ENCODE measurements at regions not wholly inside any gene's neighbourhood (a gene's known extent, or its start where the extent isn't known, plus 50 kb on each side); places are given as distances from the start of the nearest gene placed in this dataset.

DNA sequence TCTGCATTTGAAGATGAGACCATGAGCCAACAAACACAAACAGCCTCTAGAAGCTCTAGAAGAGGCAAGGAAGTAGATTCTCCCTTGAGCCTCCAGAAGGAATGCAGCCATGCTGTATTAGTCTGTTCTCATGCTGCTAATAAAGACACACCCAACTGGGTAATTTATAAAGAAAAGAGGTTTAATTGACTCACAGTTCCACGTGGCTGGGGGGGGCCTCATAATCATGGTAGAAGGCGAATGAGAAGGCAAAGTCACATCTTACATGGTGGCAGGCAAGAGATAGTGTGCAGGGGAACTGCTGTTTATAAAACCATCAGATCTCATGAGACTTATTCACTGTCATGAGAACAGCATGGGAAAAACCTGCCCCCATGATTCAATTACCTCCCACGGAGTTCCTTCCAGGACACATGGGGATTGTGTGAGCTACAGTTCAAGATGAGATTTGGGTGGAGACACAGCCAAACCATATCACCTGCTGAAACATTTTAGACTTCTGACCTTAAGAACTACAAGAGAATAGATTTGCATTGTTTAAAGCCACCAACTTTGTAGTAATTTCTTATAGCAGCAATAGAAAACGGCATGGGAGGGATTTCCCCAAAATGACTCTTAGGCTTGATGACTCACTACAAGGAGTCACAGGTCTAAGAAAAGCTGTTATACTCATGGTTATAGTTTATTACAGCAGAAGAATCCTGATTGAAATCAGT, 284.4 kb upstream of the SFRP2 start:
- Mint-ChIP-seq H3K9me3 (no peaks in the 10 kb centered on the region), H3K4me3 (no peak overlapping the region), H3K27ac (no peak overlapping the region), H3K36me3 (ENCODE audit: low read depth) (no peaks in the 10 kb centered on the region), H3K4me1 (no peaks in the 10 kb centered on the region), H3K27me3 (peaks cover 7% of the 10 kb centered on the region)
- ATAC-seq (replicated peaks) = peak; percentile 93

DNA sequence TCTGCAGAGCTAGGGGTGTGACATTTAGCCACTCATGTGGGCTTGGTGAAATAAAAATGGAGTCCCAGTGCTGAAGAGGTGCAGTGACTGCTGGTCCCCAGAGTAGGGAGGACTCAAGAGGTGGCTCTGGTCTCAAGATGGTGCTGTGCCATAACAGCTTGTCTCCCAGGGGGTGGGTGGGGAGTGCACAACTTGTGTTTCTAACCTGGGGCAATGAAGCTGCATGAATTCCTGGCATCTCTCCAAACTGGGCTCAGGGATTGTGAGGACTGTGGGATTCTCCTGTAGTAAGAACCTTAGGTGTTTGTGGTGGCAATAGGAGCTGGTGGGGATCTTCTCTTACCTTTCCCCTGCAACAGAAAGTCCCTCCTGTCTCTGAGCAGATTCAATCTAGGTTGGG, 278.9 kb upstream of the SFRP2 start:
- Mint-ChIP-seq H3K4me3 (no peak overlapping the region), H3K27ac (no peak overlapping the region)

DNA sequence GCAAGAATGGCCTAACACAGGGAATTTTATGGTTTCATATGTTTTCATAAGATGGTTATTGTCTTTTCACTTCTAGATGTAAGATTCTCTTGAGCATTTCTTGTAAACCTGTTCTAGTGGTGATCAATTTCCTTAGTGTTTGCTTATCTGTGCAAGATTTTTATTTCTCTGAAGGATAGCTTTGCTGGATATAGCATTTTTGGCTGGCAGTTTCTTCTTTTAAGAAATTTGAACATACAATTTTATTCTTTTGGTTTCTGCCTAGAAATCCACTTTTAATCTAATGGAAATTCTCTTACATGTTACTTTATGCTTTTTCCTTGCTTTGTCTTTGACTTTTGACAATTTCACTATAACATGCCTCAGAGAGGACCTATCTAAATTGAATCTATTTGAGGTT, 276.5 kb upstream of the SFRP2 start:
- ATAC-seq (replicated peaks) = no peak
- Mint-ChIP-seq H3K9me3 (peaks cover 16% of the 10 kb centered on the region), H3K4me3 (no peak overlapping the region), H3K36me3 (ENCODE audit: low read depth) (no peaks in the 10 kb centered on the region), H3K4me1 (no peaks in the 10 kb centered on the region), H3K27ac (no peak overlapping the region), H3K27me3 (peaks cover 5% of the 10 kb centered on the region)

More for the DNA sequence above, 278.9 kb upstream of the SFRP2 start:
- H3K36me3 Mint-ChIP-seq (ENCODE audit: low read depth) = no peaks in the 10 kb centered on the region
- no peak for ATAC-seq (replicated peaks)
- H3K27me3 Mint-ChIP-seq = peaks cover 5% of the 10 kb centered on the region
- H3K9me3 Mint-ChIP-seq = peaks cover 16% of the 10 kb centered on the region
- no peaks in the 10 kb centered on the region for H3K4me1 Mint-ChIP-seq

DNA sequence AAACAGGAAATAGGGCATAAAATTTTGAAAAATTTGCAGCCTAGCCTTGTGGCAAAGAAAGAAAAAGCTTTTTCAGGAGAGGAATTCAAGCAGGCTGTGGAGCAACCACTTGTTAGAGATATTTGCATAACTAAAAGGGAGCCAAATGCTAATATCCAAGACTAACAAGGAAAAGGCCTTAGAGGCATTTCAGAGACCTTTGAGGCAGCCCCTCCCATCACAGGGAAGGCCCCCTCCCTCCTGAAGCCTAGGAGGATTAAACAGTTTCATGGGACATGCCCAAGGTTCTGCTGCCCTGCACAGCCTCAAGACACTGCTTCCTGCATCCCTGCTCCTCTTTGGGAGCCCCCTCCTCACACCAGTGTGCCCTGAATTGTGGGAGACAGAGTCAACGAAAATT, 275.4 kb upstream of the SFRP2 start:
- Mint-ChIP-seq H3K4me3 (no peak overlapping the region), H3K9me3 (peaks cover 16% of the 10 kb centered on the region)

DNA sequence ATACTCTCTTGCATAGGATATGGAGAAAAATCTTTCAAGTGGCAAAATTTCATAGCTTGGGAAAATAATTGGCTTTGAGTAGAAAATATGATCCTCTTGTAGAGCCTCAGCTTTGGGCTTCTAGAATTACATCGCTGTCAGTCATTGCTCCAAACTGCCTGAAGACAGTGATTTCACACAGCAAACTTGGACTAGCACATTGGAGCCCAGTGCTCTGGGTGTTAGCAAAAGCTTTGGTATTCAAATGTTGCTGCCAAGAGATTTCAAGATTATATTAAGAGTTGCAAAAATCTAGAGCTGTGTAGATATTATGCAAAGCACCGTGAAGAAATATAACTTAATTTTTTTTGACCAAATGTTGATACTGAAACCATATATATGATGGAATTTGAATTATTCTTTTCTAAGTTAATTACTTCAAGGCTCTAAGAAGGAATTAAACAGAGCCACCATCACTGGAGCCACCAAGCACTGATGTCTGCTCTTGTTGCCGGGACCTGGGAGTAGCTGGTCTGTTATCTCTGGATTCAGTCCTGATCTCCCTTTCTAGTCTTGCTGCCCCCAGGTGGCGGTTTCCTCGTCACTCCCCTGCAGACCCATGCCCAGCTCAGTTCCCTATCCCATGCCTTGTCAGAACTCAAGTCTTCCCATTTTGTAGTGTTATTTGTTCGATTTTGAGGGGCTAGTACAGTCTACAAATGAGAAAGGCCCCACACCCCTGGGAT, 260.7 kb upstream of the SFRP2 start:
- Mint-ChIP-seq H3K36me3 (ENCODE audit: low read depth) (no peaks in the 10 kb centered on the region), H3K27me3 (peaks cover 4% of the 10 kb centered on the region), H3K9me3 (peaks cover 10% of the 10 kb centered on the region), H3K4me1 (no peaks in the 10 kb centered on the region), H3K4me3 (no peak overlapping the region), H3K27ac (no peak overlapping the region)
- ATAC-seq (replicated peaks) = no peak

More for the DNA sequence above, 275.4 kb upstream of the SFRP2 start:
- H3K27ac Mint-ChIP-seq = no peak overlapping the region
- no peak for ATAC-seq (replicated peaks)
- no peaks in the 10 kb centered on the region for H3K36me3 Mint-ChIP-seq (ENCODE audit: low read depth)
- H3K27me3 Mint-ChIP-seq = peaks cover 5% of the 10 kb centered on the region
- no peaks in the 10 kb centered on the region for H3K4me1 Mint-ChIP-seq

DNA sequence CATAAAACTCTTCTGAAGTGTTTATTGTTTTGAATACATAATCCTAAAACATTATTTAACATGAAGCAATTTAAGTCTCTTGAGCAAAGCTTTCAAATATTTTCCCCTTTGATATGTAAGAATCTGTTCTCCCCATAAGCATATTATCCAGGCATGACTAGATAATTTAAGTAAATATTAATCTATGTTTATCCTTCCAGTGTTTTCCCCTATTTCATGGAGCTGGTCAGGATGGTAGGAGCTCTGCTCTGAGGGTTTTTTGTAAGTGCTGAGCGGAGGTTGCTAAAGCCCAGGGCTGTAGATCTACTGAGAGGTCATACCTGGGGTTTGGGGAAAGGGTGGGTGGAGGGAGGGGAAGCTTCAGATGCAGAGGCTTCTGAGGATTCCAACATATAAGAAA, 258.9 kb upstream of the SFRP2 start:
- ATAC-seq (replicated peaks) = no peak
- Mint-ChIP-seq H3K27me3 (no peaks in the 10 kb centered on the region), H3K4me3 (no peak overlapping the region), H3K4me1 (no peaks in the 10 kb centered on the region), H3K9me3 (no peaks in the 10 kb centered on the region), H3K36me3 (ENCODE audit: low read depth) (no peaks in the 10 kb centered on the region), H3K27ac (no peak overlapping the region)

DNA sequence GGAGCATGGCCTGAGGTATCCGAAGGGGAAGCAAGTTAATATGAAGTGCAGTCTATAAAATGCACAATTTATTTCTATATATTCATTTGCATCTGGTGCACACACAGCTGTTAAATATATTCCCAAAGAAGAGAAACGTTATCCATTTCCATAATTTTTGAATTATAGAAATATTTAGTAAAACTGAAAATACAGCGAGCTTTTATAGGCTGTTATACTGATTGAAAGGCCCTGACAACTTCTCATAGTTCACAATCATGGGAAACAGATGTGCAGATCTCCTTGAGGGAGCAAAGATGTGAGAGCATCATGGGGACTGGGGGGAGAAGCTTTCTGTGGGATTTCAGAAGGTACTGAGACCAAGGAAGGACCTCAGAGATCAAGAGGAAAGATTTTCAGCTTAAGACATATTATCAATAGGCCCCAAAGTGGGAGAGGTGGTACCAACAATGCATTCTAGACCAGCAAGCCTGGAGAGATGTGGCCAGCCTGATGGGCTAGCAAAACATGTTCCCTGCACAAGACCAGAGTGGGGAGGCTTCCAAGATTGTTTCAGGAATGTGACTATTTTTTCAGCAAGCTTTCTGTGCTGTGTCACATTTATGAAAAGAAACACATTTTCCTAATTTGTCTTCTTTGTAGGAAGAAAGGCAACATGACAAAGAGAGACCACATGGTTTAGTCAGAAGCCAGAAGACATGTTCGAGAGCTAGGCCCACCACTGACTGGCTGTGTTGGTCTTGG, 256.0 kb upstream of the SFRP2 start:
- no peaks in the 10 kb centered on the region for H3K36me3 Mint-ChIP-seq (ENCODE audit: low read depth)
- no peak for ATAC-seq (replicated peaks)
- H3K4me1 Mint-ChIP-seq = no peaks in the 10 kb centered on the region
- H3K27me3 Mint-ChIP-seq = peaks cover 7% of the 10 kb centered on the region
- H3K4me3 Mint-ChIP-seq = no peak overlapping the region
- H3K27ac Mint-ChIP-seq = no peak overlapping the region
- H3K9me3 Mint-ChIP-seq = no peaks in the 10 kb centered on the region

DNA sequence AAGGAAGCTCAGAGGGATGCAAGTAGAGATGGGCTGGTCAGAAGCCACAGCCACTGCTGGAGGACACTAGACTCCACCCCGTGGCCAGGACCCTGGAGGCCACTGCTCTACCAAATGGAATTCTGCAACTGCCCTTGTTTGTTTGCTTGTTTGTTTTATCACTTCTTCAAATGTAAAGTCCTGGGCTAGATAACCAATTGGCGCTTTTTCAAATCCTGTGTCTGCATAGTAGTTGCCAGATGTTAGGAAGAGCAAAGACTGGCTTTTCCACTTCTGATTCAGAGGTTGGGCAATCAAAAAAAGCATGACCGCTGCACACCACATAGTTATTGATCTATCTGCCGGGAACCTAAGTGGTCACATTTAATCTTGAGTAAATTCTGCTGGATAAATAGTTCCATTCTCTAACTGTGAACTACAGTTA, 255.2 kb upstream of the SFRP2 start:
- Mint-ChIP-seq H3K27me3 (peaks cover 7% of the 10 kb centered on the region), H3K4me1 (no peaks in the 10 kb centered on the region), H3K9me3 (no peaks in the 10 kb centered on the region), H3K4me3 (no peak overlapping the region), H3K27ac (no peak overlapping the region), H3K36me3 (ENCODE audit: low read depth) (no peaks in the 10 kb centered on the region)
- ATAC-seq (replicated peaks) = no peak

DNA sequence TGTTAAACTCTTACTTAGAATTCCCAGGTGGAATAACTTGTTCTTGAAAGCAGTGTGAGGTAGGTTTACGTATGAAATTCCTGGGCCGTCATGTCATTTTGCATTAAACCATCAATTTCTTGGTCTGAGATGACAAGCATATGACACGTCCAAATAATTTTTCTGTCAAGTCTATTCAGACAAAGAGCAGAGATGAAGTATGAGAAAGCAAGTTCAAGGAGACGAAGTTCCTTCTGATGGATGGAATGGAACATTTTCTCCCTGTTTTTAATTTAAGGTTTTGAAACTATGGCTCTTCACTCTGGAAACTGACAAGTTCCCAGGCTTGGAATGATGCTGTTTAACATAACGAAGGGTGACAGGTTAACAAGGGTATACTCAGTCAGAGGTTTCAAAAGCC, 252.8 kb upstream of the SFRP2 start:
- Mint-ChIP-seq H3K4me3 (no peak overlapping the region), H3K9me3 (no peaks in the 10 kb centered on the region), H3K4me1 (no peaks in the 10 kb centered on the region), H3K27ac (no peak overlapping the region), H3K36me3 (ENCODE audit: low read depth) (no peaks in the 10 kb centered on the region), H3K27me3 (peaks cover 14% of the 10 kb centered on the region)
- no peak for ATAC-seq (replicated peaks)

DNA sequence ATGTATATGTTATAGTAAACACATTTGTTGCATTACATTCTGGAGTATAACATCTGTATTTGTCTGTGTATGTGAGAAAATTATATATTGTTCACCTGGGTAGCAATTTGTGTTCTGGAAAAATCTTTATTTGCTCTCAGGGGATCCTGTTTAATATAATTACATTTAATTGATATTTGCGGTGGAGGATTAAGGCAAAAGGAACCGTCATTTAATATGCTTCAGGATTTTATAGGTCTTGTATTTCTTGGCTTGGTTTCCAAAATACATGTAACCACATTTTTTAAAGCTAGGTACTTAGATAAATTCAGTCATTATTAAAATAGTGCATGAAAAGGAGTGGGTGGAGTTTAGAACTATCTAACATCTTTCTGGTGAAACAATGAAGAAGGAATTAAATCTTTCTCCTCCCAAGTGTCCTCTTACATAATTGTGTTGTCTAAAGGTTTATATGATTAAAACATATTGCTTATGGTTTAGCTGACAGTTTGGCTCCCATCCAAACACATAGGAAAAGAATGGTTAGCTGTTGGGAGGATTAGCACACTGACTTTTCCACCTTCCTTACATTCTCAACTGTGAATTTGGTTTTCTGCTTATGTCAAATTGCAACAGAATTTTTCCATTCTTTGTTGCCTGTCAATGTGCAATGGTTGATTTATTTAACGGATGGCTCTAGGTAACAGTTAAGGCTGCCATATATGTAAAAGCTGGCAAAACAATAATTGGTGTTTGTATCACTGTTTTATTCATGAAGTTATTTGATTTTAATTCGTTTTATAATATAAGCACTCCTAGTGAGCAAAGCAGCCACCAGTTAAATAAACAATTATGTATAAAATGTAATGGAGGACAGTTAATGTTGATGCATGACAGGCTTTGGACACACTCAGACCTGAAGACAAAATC, 250.8 kb upstream of the SFRP2 start:
- Mint-ChIP-seq H3K36me3 (ENCODE audit: low read depth) (no peaks in the 10 kb centered on the region), H3K4me1 (no peaks in the 10 kb centered on the region), H3K4me3 (no peak overlapping the region), H3K27ac (no peak overlapping the region), H3K9me3 (no peaks in the 10 kb centered on the region), H3K27me3 (peaks cover 14% of the 10 kb centered on the region)
- no peak for ATAC-seq (replicated peaks)

DNA sequence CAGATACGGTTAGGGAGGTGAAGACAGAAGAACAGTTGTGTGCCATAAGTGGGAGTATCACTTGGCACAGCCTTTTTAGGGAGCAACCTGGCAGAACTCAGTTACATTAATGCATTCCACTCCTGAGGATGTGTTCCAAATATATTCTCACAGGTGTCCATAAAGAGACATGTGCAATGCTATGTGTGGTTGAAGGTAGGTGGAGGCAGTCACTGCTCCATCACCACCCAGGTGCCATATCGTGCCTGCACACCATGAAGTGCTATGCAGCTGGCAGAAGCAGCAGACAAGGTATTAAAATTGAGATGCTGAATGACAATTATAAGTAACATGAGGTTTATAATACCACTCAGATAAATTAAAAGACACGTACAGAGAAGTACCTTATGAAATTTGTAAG, 248.0 kb upstream of the SFRP2 start:
- ATAC-seq (replicated peaks) = no peak
- H3K4me3 Mint-ChIP-seq = no peak overlapping the region
- H3K36me3 Mint-ChIP-seq (ENCODE audit: low read depth) = no peaks in the 10 kb centered on the region
- no peaks in the 10 kb centered on the region for H3K9me3 Mint-ChIP-seq
- H3K4me1 Mint-ChIP-seq = no peaks in the 10 kb centered on the region
- H3K27ac Mint-ChIP-seq = no peak overlapping the region
- peaks cover 11% of the 10 kb centered on the region for H3K27me3 Mint-ChIP-seq

DNA sequence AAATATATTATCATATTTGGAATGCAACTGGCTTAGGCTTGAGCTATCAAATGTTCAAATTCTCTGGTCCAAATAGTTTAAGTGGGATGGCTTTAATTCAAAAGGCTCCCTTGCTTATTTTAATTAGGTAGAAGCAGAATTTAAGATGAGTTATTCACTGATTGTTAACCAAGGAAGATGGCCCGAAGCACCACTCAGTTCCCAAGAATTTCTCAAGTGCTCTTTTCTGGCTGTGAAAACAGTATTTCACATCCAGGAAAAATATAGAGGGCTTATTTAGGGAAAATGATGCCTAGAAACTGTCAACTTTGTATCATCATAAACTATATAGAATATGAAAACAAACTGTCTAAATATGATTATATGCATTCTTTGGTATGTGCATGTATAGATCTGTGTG, 246.5 kb upstream of the SFRP2 start:
- Mint-ChIP-seq H3K36me3 (ENCODE audit: low read depth) (no peaks in the 10 kb centered on the region), H3K4me1 (no peaks in the 10 kb centered on the region), H3K4me3 (no peak overlapping the region), H3K27ac (no peak overlapping the region), H3K27me3 (peaks cover 7% of the 10 kb centered on the region), H3K9me3 (no peaks in the 10 kb centered on the region)
- ATAC-seq (replicated peaks) = no peak

DNA sequence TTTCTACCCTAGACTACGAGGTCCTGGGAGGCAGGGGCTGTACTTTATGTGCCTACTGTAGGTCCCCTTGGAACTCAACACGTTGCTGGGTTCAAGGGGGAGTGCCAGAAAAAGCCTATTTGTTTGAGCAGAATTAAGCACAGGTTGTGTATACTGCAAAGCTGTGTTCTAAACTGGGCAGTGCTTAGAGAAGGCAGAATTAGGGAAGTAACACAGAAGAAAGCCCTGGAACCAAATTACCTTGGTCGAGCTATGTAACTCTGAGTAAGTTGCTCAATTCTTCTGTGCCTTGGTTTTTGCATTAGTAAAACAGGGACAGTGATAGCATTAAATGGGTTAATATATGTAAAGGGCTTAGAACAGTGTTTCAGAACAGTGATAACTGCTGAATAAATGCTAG, 245.0 kb upstream of the SFRP2 start:
- H3K9me3 Mint-ChIP-seq = no peaks in the 10 kb centered on the region
- ATAC-seq (replicated peaks) = no peak

DNA sequence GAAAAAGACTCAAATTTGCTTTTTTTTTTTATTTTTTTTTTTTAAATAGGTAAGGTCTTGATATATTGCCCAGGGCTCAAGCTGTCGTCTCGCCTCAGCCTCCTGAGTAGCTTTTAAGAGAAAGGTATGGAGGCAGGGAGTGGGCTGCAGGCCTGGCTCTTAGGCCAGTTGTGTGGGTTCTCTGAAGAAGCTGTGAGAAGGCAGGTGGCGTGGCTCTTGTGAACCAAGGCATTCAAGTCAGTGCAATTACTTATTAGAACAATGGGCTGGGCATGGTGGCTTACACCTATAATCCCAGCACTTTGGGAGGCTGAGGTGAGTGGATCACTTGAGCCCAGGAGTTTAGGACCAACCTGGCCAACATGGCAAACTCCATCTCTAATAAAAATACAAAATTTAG, 244.0 kb upstream of the SFRP2 start:
- Mint-ChIP-seq H3K4me1 (no peaks in the 10 kb centered on the region), H3K27ac (no peak overlapping the region), H3K27me3 (peaks cover 10% of the 10 kb centered on the region), H3K9me3 (no peaks in the 10 kb centered on the region), H3K36me3 (ENCODE audit: low read depth) (no peaks in the 10 kb centered on the region), H3K4me3 (no peak overlapping the region)
- no peak for ATAC-seq (replicated peaks)

More for the DNA sequence above, 245.0 kb upstream of the SFRP2 start:
- H3K27ac Mint-ChIP-seq = no peak overlapping the region
- peaks cover 7% of the 10 kb centered on the region for H3K27me3 Mint-ChIP-seq
- H3K36me3 Mint-ChIP-seq (ENCODE audit: low read depth) = no peaks in the 10 kb centered on the region
- no peaks in the 10 kb centered on the region for H3K4me1 Mint-ChIP-seq
- no peak overlapping the region for H3K4me3 Mint-ChIP-seq
